ENCODE measurements at regions not wholly inside any gene's neighbourhood (a gene's known extent, or its start where the extent isn't known, plus 50 kb on each side); places are given as distances from the start of the nearest gene placed in this dataset.

GRCh38 chr2:8316356-8316755 is 365.5 kb upstream of the ID2 start:
- peaks cover 12% of the 10 kb centered on the region for H3K4me1 ChIP-seq (ENCODE audit: control insufficient read depth, insufficient read depth, low read length)
- H3K9me3 ChIP-seq (ENCODE audit: control insufficient read depth in 2 of 2, low read length in 2 of 2): no peaks in the 10 kb centered on the region
- H3K27me3 ChIP-seq (ENCODE audit: control insufficient read depth in 1 of 2, insufficient read depth in 2 of 2, low read length in 2 of 2): no peaks in the 10 kb centered on the region
- no peaks in the 10 kb centered on the region for H3K36me3 ChIP-seq (ENCODE audit: control insufficient read depth in 2 of 2, insufficient read depth in 2 of 2, low read length in 2 of 2)
- H3K4me3 ChIP-seq (ENCODE audit: low read length in 2 of 2): no peak overlapping the region
- H3K9ac ChIP-seq (ENCODE audit: low read length in 2 of 2): no peak overlapping the region
- H3K27ac ChIP-seq (ENCODE audit: low read length): no peak overlapping the region

- Histone ChIP-seq H3K36me3 (ENCODE audit: control insufficient read depth in 2 of 2, insufficient read depth in 2 of 2, low read length in 2 of 2) (no peaks in the 10 kb centered on the region), H3K27me3 (ENCODE audit: control insufficient read depth in 1 of 2, insufficient read depth in 2 of 2, low read length in 2 of 2) (no peaks in the 10 kb centered on the region), H3K27ac (ENCODE audit: low read length) (no peak overlapping the region), H3K4me3 (ENCODE audit: low read length in 2 of 2) (no peak overlapping the region), H3K4me1 (ENCODE audit: control insufficient read depth, insufficient read depth, low read length) (peaks cover 12% of the 10 kb centered on the region), H3K9ac (ENCODE audit: low read length in 2 of 2) (no peak overlapping the region), H3K9me3 (ENCODE audit: control insufficient read depth in 2 of 2, low read length in 2 of 2) (no peaks in the 10 kb centered on the region)
These were observed 364.4 kb upstream of the ID2 start for GRCh38 chr2:8317418-8317817.

GRCh38 chr2:8319219-8319618 is 362.6 kb upstream of the ID2 start:
- Histone ChIP-seq H3K27me3 (ENCODE audit: control insufficient read depth in 1 of 2, insufficient read depth in 2 of 2, low read length in 2 of 2) (no peaks in the 10 kb centered on the region), H3K4me1 (ENCODE audit: control insufficient read depth, insufficient read depth, low read length) (peaks cover 6% of the 10 kb centered on the region), H3K9ac (ENCODE audit: low read length in 2 of 2) (no peak overlapping the region), H3K4me3 (ENCODE audit: low read length in 2 of 2) (no peak overlapping the region), H3K27ac (ENCODE audit: low read length) (no peak overlapping the region), H3K9me3 (ENCODE audit: control insufficient read depth in 2 of 2, low read length in 2 of 2) (no peaks in the 10 kb centered on the region), H3K36me3 (ENCODE audit: control insufficient read depth in 2 of 2, insufficient read depth in 2 of 2, low read length in 2 of 2) (no peaks in the 10 kb centered on the region)

- no peak overlapping the region for H3K9ac ChIP-seq (ENCODE audit: low read length in 2 of 2)
- no peak overlapping the region for H3K4me3 ChIP-seq (ENCODE audit: low read length in 2 of 2)
- no peaks in the 10 kb centered on the region for H3K9me3 ChIP-seq (ENCODE audit: control insufficient read depth in 2 of 2, low read length in 2 of 2)
- H3K36me3 ChIP-seq (ENCODE audit: control insufficient read depth in 2 of 2, insufficient read depth in 2 of 2, low read length in 2 of 2): no peaks in the 10 kb centered on the region
- H3K4me1 ChIP-seq (ENCODE audit: control insufficient read depth, insufficient read depth, low read length): peaks cover 5% of the 10 kb centered on the region
- no peaks in the 10 kb centered on the region for H3K27me3 ChIP-seq (ENCODE audit: control insufficient read depth in 1 of 2, insufficient read depth in 2 of 2, low read length in 2 of 2)
- H3K27ac ChIP-seq (ENCODE audit: low read length): no peak overlapping the region
These were observed 361.4 kb upstream of the ID2 start for GRCh38 chr2:8320311-8321066.

- H3K36me3 ChIP-seq (ENCODE audit: control insufficient read depth in 2 of 2, insufficient read depth in 2 of 2, low read length in 2 of 2): no peaks in the 10 kb centered on the region
- no peak overlapping the region for H3K27ac ChIP-seq (ENCODE audit: low read length)
- H3K27me3 ChIP-seq (ENCODE audit: control insufficient read depth in 1 of 2, insufficient read depth in 2 of 2, low read length in 2 of 2): no peaks in the 10 kb centered on the region
- H3K4me3 ChIP-seq (ENCODE audit: low read length in 2 of 2): no peak overlapping the region
- no peak overlapping the region for H3K9ac ChIP-seq (ENCODE audit: low read length in 2 of 2)
- no peaks in the 10 kb centered on the region for H3K4me1 ChIP-seq (ENCODE audit: control insufficient read depth, insufficient read depth, low read length)
- no peaks in the 10 kb centered on the region for H3K9me3 ChIP-seq (ENCODE audit: control insufficient read depth in 2 of 2, low read length in 2 of 2)
These were observed 359.2 kb upstream of the ID2 start for GRCh38 chr2:8322634-8323033.

GRCh38 chr2:8324164-8324856 is 357.5 kb upstream of the ID2 start:
- Histone ChIP-seq H3K4me1 (ENCODE audit: control insufficient read depth, insufficient read depth, low read length) (peaks cover 2% of the 10 kb centered on the region), H3K27me3 (ENCODE audit: control insufficient read depth in 1 of 2, insufficient read depth in 2 of 2, low read length in 2 of 2) (no peaks in the 10 kb centered on the region), H3K4me3 (ENCODE audit: low read length in 2 of 2) (no peak overlapping the region), H3K27ac (ENCODE audit: low read length) (no peak overlapping the region), H3K36me3 (ENCODE audit: control insufficient read depth in 2 of 2, insufficient read depth in 2 of 2, low read length in 2 of 2) (no peaks in the 10 kb centered on the region), H3K9ac (ENCODE audit: low read length in 2 of 2) (no peak overlapping the region), H3K9me3 (ENCODE audit: control insufficient read depth in 2 of 2, low read length in 2 of 2) (no peaks in the 10 kb centered on the region)

- Histone ChIP-seq H3K4me1 (ENCODE audit: control insufficient read depth, insufficient read depth, low read length) (peaks cover 6% of the 10 kb centered on the region), H3K27me3 (ENCODE audit: control insufficient read depth in 1 of 2, insufficient read depth in 2 of 2, low read length in 2 of 2) (no peaks in the 10 kb centered on the region), H3K27ac (ENCODE audit: low read length) (no peak overlapping the region), H3K4me3 (ENCODE audit: low read length in 2 of 2) (no peak overlapping the region), H3K9me3 (ENCODE audit: control insufficient read depth in 2 of 2, low read length in 2 of 2) (no peaks in the 10 kb centered on the region), H3K9ac (ENCODE audit: low read length in 2 of 2) (no peak overlapping the region), H3K36me3 (ENCODE audit: control insufficient read depth in 2 of 2, insufficient read depth in 2 of 2, low read length in 2 of 2) (no peaks in the 10 kb centered on the region)
These were observed 357.0 kb upstream of the ID2 start for GRCh38 chr2:8324901-8325300.

GRCh38 chr2:8327371-8328100 is 354.3 kb upstream of the ID2 start:
- H3K9ac ChIP-seq (ENCODE audit: low read length in 2 of 2): no peak overlapping the region
- H3K4me1 ChIP-seq (ENCODE audit: control insufficient read depth, insufficient read depth, low read length): peaks cover 13% of the 10 kb centered on the region
- H3K9me3 ChIP-seq (ENCODE audit: control insufficient read depth in 2 of 2, low read length in 2 of 2): no peaks in the 10 kb centered on the region
- H3K36me3 ChIP-seq (ENCODE audit: control insufficient read depth in 2 of 2, insufficient read depth in 2 of 2, low read length in 2 of 2): no peaks in the 10 kb centered on the region
- H3K27ac ChIP-seq (ENCODE audit: low read length): no peak overlapping the region
- no peaks in the 10 kb centered on the region for H3K27me3 ChIP-seq (ENCODE audit: control insufficient read depth in 1 of 2, insufficient read depth in 2 of 2, low read length in 2 of 2)
- no peak overlapping the region for H3K4me3 ChIP-seq (ENCODE audit: low read length in 2 of 2)

- no peak overlapping the region for H3K4me3 ChIP-seq (ENCODE audit: low read length in 2 of 2)
- H3K4me1 ChIP-seq (ENCODE audit: control insufficient read depth, insufficient read depth, low read length): peaks cover 13% of the 10 kb centered on the region
These were observed 353.6 kb upstream of the ID2 start for GRCh38 chr2:8328217-8328616.

GRCh38 chr2:8329660-8330622 is 351.9 kb upstream of the ID2 start:
- no peaks in the 10 kb centered on the region for H3K27me3 ChIP-seq (ENCODE audit: control insufficient read depth in 1 of 2, insufficient read depth in 2 of 2, low read length in 2 of 2)
- no peaks in the 10 kb centered on the region for H3K9me3 ChIP-seq (ENCODE audit: control insufficient read depth in 2 of 2, low read length in 2 of 2)
- H3K9ac ChIP-seq (ENCODE audit: low read length in 2 of 2): no peak overlapping the region
- no peak overlapping the region for H3K27ac ChIP-seq (ENCODE audit: low read length)
- H3K4me1 ChIP-seq (ENCODE audit: control insufficient read depth, insufficient read depth, low read length): peaks cover 13% of the 10 kb centered on the region
- H3K36me3 ChIP-seq (ENCODE audit: control insufficient read depth in 2 of 2, insufficient read depth in 2 of 2, low read length in 2 of 2): no peaks in the 10 kb centered on the region
- no peak overlapping the region for H3K4me3 ChIP-seq (ENCODE audit: low read length in 2 of 2)

More at GRCh38 chr2:8328217-8328616, 353.6 kb upstream of the ID2 start:
- Histone ChIP-seq H3K9ac (ENCODE audit: low read length in 2 of 2) (no peak overlapping the region), H3K36me3 (ENCODE audit: control insufficient read depth in 2 of 2, insufficient read depth in 2 of 2, low read length in 2 of 2) (no peaks in the 10 kb centered on the region), H3K9me3 (ENCODE audit: control insufficient read depth in 2 of 2, low read length in 2 of 2) (no peaks in the 10 kb centered on the region), H3K27me3 (ENCODE audit: control insufficient read depth in 1 of 2, insufficient read depth in 2 of 2, low read length in 2 of 2) (no peaks in the 10 kb centered on the region), H3K27ac (ENCODE audit: low read length) (no peak overlapping the region)

All from stomach smooth muscle (tissue), 2 donors.